ENCODE measurements at regions not wholly inside any gene's neighbourhood (a gene's known extent, or its start where the extent isn't known, plus 50 kb on each side); places are given as distances from the start of the nearest gene placed in this dataset.

DNA sequence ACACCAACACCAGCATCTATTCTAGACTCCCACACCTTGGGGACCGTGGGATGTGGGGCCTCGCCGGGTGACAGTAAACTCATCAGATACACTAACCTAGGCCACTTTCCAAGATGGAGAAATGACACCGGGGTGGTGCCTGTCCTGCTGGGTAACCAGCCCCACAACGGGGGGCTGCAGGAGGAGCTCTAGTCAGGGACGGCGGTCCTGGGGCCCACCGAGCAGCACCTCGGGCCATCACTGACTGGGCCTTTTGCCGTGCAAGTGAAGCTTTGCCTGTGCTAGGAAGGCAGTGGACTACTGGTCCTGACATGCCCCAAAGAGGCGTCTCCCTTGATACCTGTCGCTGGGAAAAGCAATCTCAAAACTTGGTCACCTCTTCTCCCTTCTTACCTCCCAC is 260.3 kb upstream of the IRX1 start:
- in situ Hi-C loops (cut with MboI; ENCODE audit: low sequenced_read_pairs, unreplicated experiment) = no loop called here
- TF ChIP-seq, protein P1, sequence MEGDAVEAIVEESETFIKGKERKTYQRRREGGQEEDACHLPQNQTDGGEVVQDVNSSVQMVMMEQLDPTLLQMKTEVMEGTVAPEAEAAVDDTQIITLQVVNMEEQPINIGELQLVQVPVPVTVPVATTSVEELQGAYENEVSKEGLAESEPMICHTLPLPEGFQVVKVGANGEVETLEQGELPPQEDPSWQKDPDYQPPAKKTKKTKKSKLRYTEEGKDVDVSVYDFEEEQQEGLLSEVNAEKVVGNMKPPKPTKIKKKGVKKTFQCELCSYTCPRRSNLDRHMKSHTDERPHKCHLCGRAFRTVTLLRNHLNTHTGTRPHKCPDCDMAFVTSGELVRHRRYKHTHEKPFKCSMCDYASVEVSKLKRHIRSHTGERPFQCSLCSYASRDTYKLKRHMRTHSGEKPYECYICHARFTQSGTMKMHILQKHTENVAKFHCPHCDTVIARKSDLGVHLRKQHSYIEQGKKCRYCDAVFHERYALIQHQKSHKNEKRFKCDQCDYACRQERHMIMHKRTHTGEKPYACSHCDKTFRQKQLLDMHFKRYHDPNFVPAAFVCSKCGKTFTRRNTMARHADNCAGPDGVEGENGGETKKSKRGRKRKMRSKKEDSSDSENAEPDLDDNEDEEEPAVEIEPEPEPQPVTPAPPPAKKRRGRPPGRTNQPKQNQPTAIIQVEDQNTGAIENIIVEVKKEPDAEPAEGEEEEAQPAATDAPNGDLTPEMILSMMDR (IDR thresholded peaks at IDR 0.05; ENCODE audit: borderline replicate concordance, control extremely low read depth, extremely low read depth, insufficient read depth, missing control alignments) = no peak
- no peak for DNase-seq (ENCODE audit: low spot score)

DNA sequence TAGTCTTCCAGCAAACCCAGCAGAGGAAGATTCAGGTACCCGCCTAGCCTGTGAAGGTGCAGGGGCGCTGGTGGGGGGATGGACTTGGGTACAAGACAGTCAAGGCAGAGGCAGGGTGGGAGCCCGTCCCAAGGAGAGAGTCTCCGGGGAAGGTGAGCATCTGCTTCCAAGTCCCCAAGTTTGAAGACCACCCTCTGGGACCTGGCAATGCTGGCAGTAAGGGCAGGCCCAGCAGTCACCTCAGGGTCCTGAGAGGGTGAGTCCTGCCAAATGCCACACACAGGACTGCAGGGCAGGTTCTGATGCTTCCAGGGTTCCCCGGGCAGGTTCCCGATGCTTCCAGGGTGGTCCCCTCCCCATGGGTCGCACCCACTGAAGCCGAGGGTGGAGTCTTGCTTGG is 261.8 kb upstream of the IRX1 start:
- in situ Hi-C loops (cut with MboI; ENCODE audit: low sequenced_read_pairs, unreplicated experiment) = no loop called here

DNA sequence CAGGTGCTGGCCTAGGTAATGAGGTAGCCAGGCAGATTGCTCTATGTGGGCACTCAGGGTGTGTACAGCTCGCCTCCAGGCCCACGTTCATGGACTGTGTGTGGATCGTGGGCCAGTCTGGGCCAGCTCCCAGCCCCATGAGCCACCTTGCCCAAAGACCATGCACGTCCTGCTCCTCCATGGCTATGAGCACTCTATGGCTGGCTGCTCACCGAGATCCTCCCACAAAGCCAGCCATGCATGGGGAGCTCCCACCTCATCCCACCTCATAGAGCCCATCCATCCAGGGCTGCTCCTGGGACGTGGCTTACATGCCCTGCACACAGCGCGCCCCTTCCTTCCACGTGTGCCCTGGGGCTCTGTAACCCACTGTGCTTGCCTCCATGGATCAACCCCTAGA is 262.5 kb upstream of the IRX1 start:
- no peak for DNase-seq (ENCODE audit: low spot score)
- in situ Hi-C loops (cut with MboI; ENCODE audit: low sequenced_read_pairs, unreplicated experiment) = no loop called here
- TF ChIP-seq, protein P1 (IDR thresholded peaks at IDR 0.05; ENCODE audit: borderline replicate concordance, control extremely low read depth, extremely low read depth, insufficient read depth, missing control alignments) = no peak

More for the DNA sequence above, 261.8 kb upstream of the IRX1 start:
- TF ChIP-seq, protein P1 (IDR thresholded peaks at IDR 0.05; ENCODE audit: borderline replicate concordance, control extremely low read depth, extremely low read depth, insufficient read depth, missing control alignments) = no peak
- DNase-seq (ENCODE audit: low spot score) = no peak

DNA sequence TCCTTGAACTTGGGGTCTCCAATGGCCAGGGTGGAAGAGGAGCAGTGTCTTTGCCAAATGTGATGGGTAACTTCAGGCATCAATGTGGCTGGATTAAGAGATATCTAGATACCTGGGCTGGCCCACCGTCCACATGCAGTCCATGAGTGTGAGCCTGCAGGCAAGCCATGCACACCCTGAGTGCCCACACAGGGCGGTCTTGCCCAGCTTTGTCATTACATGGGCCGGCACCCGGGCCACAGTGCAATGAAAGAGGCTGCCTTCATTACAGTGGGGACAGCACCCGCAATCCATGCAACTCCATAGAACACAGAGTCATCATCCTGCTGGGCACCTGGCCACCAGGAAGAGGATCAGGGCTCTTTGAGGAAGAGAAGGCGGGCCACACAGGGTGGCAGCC is 263.8 kb upstream of the IRX1 start:
- TF ChIP-seq, protein P1 (IDR thresholded peaks at IDR 0.05; ENCODE audit: borderline replicate concordance, control extremely low read depth, extremely low read depth, insufficient read depth, missing control alignments) = no peak
- DNase-seq (ENCODE audit: low spot score) = no peak
- in situ Hi-C loops (cut with MboI; ENCODE audit: low sequenced_read_pairs, unreplicated experiment) = no loop called here

DNA sequence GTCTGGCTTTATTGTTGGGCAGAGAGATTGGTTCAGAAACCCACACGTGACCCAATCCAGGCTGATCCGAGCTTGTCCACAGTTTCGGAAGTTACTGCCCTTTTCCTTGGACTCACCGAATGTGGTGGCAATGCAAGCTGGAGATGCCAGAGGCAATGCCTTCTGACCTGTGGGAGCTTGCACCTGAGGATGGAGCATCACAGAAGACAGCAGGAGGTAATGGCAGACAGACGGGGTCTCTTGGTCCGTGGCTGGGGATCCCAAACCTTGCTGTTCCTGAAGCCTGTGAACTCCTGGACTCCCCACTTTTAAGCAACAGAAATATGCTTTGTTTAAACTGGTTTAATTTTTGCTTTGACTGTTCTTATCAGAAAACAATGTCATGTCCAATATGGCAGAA is 265.2 kb upstream of the IRX1 start:
- in situ Hi-C loops (cut with MboI; ENCODE audit: low sequenced_read_pairs, unreplicated experiment) = no loop called here
- TF ChIP-seq, protein P1 (IDR thresholded peaks at IDR 0.05; ENCODE audit: borderline replicate concordance, control extremely low read depth, extremely low read depth, insufficient read depth, missing control alignments) = no peak
- no peak for DNase-seq (ENCODE audit: low spot score)

DNA sequence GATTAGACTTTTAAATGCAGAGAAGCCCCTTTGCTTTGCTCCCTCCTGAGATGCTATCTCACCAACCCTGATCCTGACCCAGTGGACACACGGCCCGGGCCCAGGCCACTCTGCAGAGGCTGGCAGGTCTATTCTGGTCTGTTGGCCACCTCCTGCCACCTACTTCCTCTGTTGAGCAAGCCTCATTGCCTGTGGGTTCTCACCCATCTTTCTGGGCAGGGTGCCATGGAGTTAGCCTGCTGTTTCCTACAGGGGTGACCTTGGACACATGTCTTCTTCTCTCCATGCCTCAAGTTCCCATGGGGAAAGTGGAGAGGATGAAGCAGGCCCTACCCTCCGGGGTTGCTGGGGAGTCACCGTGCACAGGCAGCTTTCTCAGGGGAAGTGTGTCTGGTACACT is 266.2 kb upstream of the IRX1 start:
- no peak for DNase-seq (ENCODE audit: low spot score)
- in situ Hi-C loops (cut with MboI; ENCODE audit: low sequenced_read_pairs, unreplicated experiment) = no loop called here

More for the DNA sequence above, 266.2 kb upstream of the IRX1 start:
- TF ChIP-seq, protein P1 (IDR thresholded peaks at IDR 0.05; ENCODE audit: borderline replicate concordance, control extremely low read depth, extremely low read depth, insufficient read depth, missing control alignments) = no peak
